ENCODE measurements at regions not wholly inside any gene's neighbourhood (a gene's known extent, or its start where the extent isn't known, plus 50 kb on each side); places are given as distances from the start of the nearest gene placed in this dataset.

- DNase-seq (ENCODE audit: low read depth in 4 of 6, low spot score in 6 of 6), result peak; percentile 36 to 92 (median 50)
- H3K27ac ChIP-seq (ENCODE audit: low read depth, low read length), result no peak overlapping the region
- no peaks in the 10 kb centered on the region for H3K9me3 ChIP-seq (ENCODE audit: control insufficient read depth, insufficient read depth, low read length)
- H3K27me3 ChIP-seq (ENCODE audit: control insufficient read depth, insufficient read depth, low read length), result no peaks in the 10 kb centered on the region
- no peaks in the 10 kb centered on the region for H3K36me3 ChIP-seq (ENCODE audit: control insufficient read depth, insufficient read depth, low read length)
- H3K4me3 ChIP-seq (ENCODE audit: low read depth, low read length), result no peak overlapping the region
- H3K4me1 ChIP-seq (ENCODE audit: control insufficient read depth, insufficient read depth, low read length), result no peaks in the 10 kb centered on the region
- WGBS (ENCODE audit: insufficient coverage), result 9% methylated on average over 7 of the region's 9 CpGs
Measured at GRCh38 chr15:62306851-62307504, 141.9 kb upstream of the C2CD4B start.

- no CpG with 5 or more reads among the region's 2 CpGs for WGBS (ENCODE audit: insufficient coverage)
- no peak overlapping the region for H3K4me3 ChIP-seq (ENCODE audit: low read depth, low read length)
- no peaks in the 10 kb centered on the region for H3K4me1 ChIP-seq (ENCODE audit: control insufficient read depth, insufficient read depth, low read length)
- no peak for DNase-seq (ENCODE audit: low read depth in 4 of 6, low spot score in 6 of 6)
- no peak overlapping the region for H3K27ac ChIP-seq (ENCODE audit: low read depth, low read length)
- H3K9me3 ChIP-seq (ENCODE audit: control insufficient read depth, insufficient read depth, low read length), result no peaks in the 10 kb centered on the region
- no peaks in the 10 kb centered on the region for H3K36me3 ChIP-seq (ENCODE audit: control insufficient read depth, insufficient read depth, low read length)
- no peaks in the 10 kb centered on the region for H3K27me3 ChIP-seq (ENCODE audit: control insufficient read depth, insufficient read depth, low read length)
Measured at GRCh38 chr15:62307551-62307950, 142.5 kb upstream of the C2CD4B start.

- no CpG with 5 or more reads among the region's 2 CpGs for WGBS (ENCODE audit: insufficient coverage)
Measured at GRCh38 chr15:62316413-62317060, 151.5 kb upstream of the C2CD4B start.

GRCh38 chr15:62320259-62320658 lies 155.2 kb upstream of the C2CD4B start:
- peaks cover 6% of the 10 kb centered on the region for H3K4me1 ChIP-seq (ENCODE audit: control insufficient read depth, insufficient read depth, low read length)
- H3K36me3 ChIP-seq (ENCODE audit: control insufficient read depth, insufficient read depth, low read length), result no peaks in the 10 kb centered on the region
- WGBS (ENCODE audit: insufficient coverage), result 50% methylated on average over 2 of the region's 2 CpGs
- no peak overlapping the region for H3K27ac ChIP-seq (ENCODE audit: low read depth, low read length)
- DNase-seq (ENCODE audit: low read depth in 4 of 6, low spot score in 6 of 6), result peak in 1 of 6 donors; percentile 10
- H3K27me3 ChIP-seq (ENCODE audit: control insufficient read depth, insufficient read depth, low read length), result no peaks in the 10 kb centered on the region
- no peak overlapping the region for H3K4me3 ChIP-seq (ENCODE audit: low read depth, low read length)
- H3K9me3 ChIP-seq (ENCODE audit: control insufficient read depth, insufficient read depth, low read length), result no peaks in the 10 kb centered on the region

More at GRCh38 chr15:62316413-62317060, 151.5 kb upstream of the C2CD4B start:
- no peaks in the 10 kb centered on the region for H3K36me3 ChIP-seq (ENCODE audit: control insufficient read depth, insufficient read depth, low read length)
- H3K27ac ChIP-seq (ENCODE audit: low read depth, low read length), result no peak overlapping the region
- no peak for DNase-seq (ENCODE audit: low read depth in 4 of 6, low spot score in 6 of 6)
- H3K9me3 ChIP-seq (ENCODE audit: control insufficient read depth, insufficient read depth, low read length), result no peaks in the 10 kb centered on the region
- no peaks in the 10 kb centered on the region for H3K27me3 ChIP-seq (ENCODE audit: control insufficient read depth, insufficient read depth, low read length)
- no peak overlapping the region for H3K4me3 ChIP-seq (ENCODE audit: low read depth, low read length)
- peaks cover 6% of the 10 kb centered on the region for H3K4me1 ChIP-seq (ENCODE audit: control insufficient read depth, insufficient read depth, low read length)

- peaks cover 6% of the 10 kb centered on the region for H3K4me1 ChIP-seq (ENCODE audit: control insufficient read depth, insufficient read depth, low read length)
- H3K36me3 ChIP-seq (ENCODE audit: control insufficient read depth, insufficient read depth, low read length), result no peaks in the 10 kb centered on the region
- no peaks in the 10 kb centered on the region for H3K27me3 ChIP-seq (ENCODE audit: control insufficient read depth, insufficient read depth, low read length)
- H3K9me3 ChIP-seq (ENCODE audit: control insufficient read depth, insufficient read depth, low read length), result no peaks in the 10 kb centered on the region
- H3K27ac ChIP-seq (ENCODE audit: low read depth, low read length), result no peak overlapping the region
- DNase-seq (ENCODE audit: low read depth in 4 of 6, low spot score in 6 of 6), result peak in 2 of 6 donors; percentile 32 to 69
- H3K4me3 ChIP-seq (ENCODE audit: low read depth, low read length), result no peak overlapping the region
- 85% methylated on average over 4 of the region's 8 CpGs for WGBS (ENCODE audit: insufficient coverage)
Measured at GRCh38 chr15:62323353-62323890, 158.3 kb upstream of the C2CD4B start.

- H3K27ac ChIP-seq (ENCODE audit: low read depth, low read length), result no peak overlapping the region
- WGBS (ENCODE audit: insufficient coverage), result 30% methylated on average over 2 of the region's 5 CpGs
- H3K36me3 ChIP-seq (ENCODE audit: control insufficient read depth, insufficient read depth, low read length), result no peaks in the 10 kb centered on the region
- no peak for DNase-seq (ENCODE audit: low read depth in 4 of 6, low spot score in 6 of 6)
- H3K4me1 ChIP-seq (ENCODE audit: control insufficient read depth, insufficient read depth, low read length), result peaks cover 6% of the 10 kb centered on the region
- H3K9me3 ChIP-seq (ENCODE audit: control insufficient read depth, insufficient read depth, low read length), result no peaks in the 10 kb centered on the region
- no peaks in the 10 kb centered on the region for H3K27me3 ChIP-seq (ENCODE audit: control insufficient read depth, insufficient read depth, low read length)
- no peak overlapping the region for H3K4me3 ChIP-seq (ENCODE audit: low read depth, low read length)
Measured at GRCh38 chr15:62324382-62324781, 159.3 kb upstream of the C2CD4B start.

GRCh38 chr15:62325597-62325996 lies 160.5 kb upstream of the C2CD4B start:
- no peaks in the 10 kb centered on the region for H3K9me3 ChIP-seq (ENCODE audit: control insufficient read depth, insufficient read depth, low read length)
- H3K27ac ChIP-seq (ENCODE audit: low read depth, low read length), result no peak overlapping the region
- DNase-seq (ENCODE audit: low read depth in 4 of 6, low spot score in 6 of 6), result no peak
- no peak overlapping the region for H3K4me3 ChIP-seq (ENCODE audit: low read depth, low read length)
- no peaks in the 10 kb centered on the region for H3K27me3 ChIP-seq (ENCODE audit: control insufficient read depth, insufficient read depth, low read length)
- 78% methylated on average over 4 of the region's 7 CpGs for WGBS (ENCODE audit: insufficient coverage)
- no peaks in the 10 kb centered on the region for H3K4me1 ChIP-seq (ENCODE audit: control insufficient read depth, insufficient read depth, low read length)
- H3K36me3 ChIP-seq (ENCODE audit: control insufficient read depth, insufficient read depth, low read length), result no peaks in the 10 kb centered on the region

GRCh38 chr15:62326460-62327011 lies 161.5 kb upstream of the C2CD4B start:
- 86% methylated on average over 2 of the region's 3 CpGs for WGBS (ENCODE audit: insufficient coverage)
- H3K27ac ChIP-seq (ENCODE audit: low read depth, low read length), result no peak overlapping the region

GRCh38 chr15:62327406-62327805 lies 162.3 kb upstream of the C2CD4B start:
- H3K4me3 ChIP-seq (ENCODE audit: low read depth, low read length), result no peak overlapping the region
- no peaks in the 10 kb centered on the region for H3K4me1 ChIP-seq (ENCODE audit: control insufficient read depth, insufficient read depth, low read length)
- no peaks in the 10 kb centered on the region for H3K36me3 ChIP-seq (ENCODE audit: control insufficient read depth, insufficient read depth, low read length)
- H3K27me3 ChIP-seq (ENCODE audit: control insufficient read depth, insufficient read depth, low read length), result no peaks in the 10 kb centered on the region
- no peak for DNase-seq (ENCODE audit: low read depth in 4 of 6, low spot score in 6 of 6)
- H3K27ac ChIP-seq (ENCODE audit: low read depth, low read length), result no peak overlapping the region
- no peaks in the 10 kb centered on the region for H3K9me3 ChIP-seq (ENCODE audit: control insufficient read depth, insufficient read depth, low read length)
- 100% methylated on average over 1 of the region's 5 CpGs for WGBS (ENCODE audit: insufficient coverage)

More at GRCh38 chr15:62326460-62327011, 161.5 kb upstream of the C2CD4B start:
- Histone ChIP-seq H3K9me3 (ENCODE audit: control insufficient read depth, insufficient read depth, low read length) (no peaks in the 10 kb centered on the region), H3K4me3 (ENCODE audit: low read depth, low read length) (no peak overlapping the region), H3K4me1 (ENCODE audit: control insufficient read depth, insufficient read depth, low read length) (no peaks in the 10 kb centered on the region), H3K27me3 (ENCODE audit: control insufficient read depth, insufficient read depth, low read length) (no peaks in the 10 kb centered on the region), H3K36me3 (ENCODE audit: control insufficient read depth, insufficient read depth, low read length) (no peaks in the 10 kb centered on the region)
- no peak for DNase-seq (ENCODE audit: low read depth in 4 of 6, low spot score in 6 of 6)
